ENCODE measurements at regions not wholly inside any gene's neighbourhood (a gene's known extent, or its start where the extent isn't known, plus 50 kb on each side); places are given as distances from the start of the nearest gene placed in this dataset.
A peak's percentile ranks its signal among the peaks of the same experiment; 100 is the strongest.

GRCh38 chr4:141575884-141576283, 60.5 kb upstream of the IL15 start:
- no peak for DNase-seq (ENCODE audit: low read depth)
- TF ChIP-seq CTCF (conservative IDR thresholded peaks at IDR 0.05; ENCODE audit: low read depth, low read length) = no peak
- H3K4me3 ChIP-seq (ENCODE audit: low read length) = no peak overlapping the region

- no peak overlapping the region for H3K4me3 ChIP-seq (ENCODE audit: low read length)
- DNase-seq (ENCODE audit: low read depth) = no peak
- no peak for TF ChIP-seq CTCF (conservative IDR thresholded peaks at IDR 0.05; ENCODE audit: low read depth, low read length)
Observed at GRCh38 chr4:141576585-141577110, 59.7 kb upstream of the IL15 start.

- H3K4me3 ChIP-seq (ENCODE audit: low read length) = no peak overlapping the region
- DNase-seq (ENCODE audit: low read depth) = no peak
- no peak for TF ChIP-seq CTCF (conservative IDR thresholded peaks at IDR 0.05; ENCODE audit: low read depth, low read length)
Observed at GRCh38 chr4:141578451-141578850, 57.9 kb upstream of the IL15 start.

GRCh38 chr4:141580523-141580922, 55.9 kb upstream of the IL15 start:
- DNase-seq (ENCODE audit: low read depth) = peak; percentile 99
- no peak for TF ChIP-seq CTCF (conservative IDR thresholded peaks at IDR 0.05; ENCODE audit: low read depth, low read length)

More at GRCh38 chr4:141580523-141580922, 55.9 kb upstream of the IL15 start:
- H3K4me3 ChIP-seq (ENCODE audit: low read length) = no peak overlapping the region
